Nephron progenitor cell (in vitro differentiated cells): ENCODE measurements at regions not wholly inside any gene's neighbourhood (a gene's known extent, or its start where the extent isn't known, plus 50 kb on each side); places are given as distances from the start of the nearest gene placed in this dataset.

Experiments
- DNase-seq: peaks from one replicate; pipeline ENCODE4 v3.0.0; 2021
- H3K27ac Mint-ChIP-seq: 2 replicates; pipeline ENCODE4 v1.8.0; 2021; ENCODE audit warnings: mild to moderate bottlenecking, moderate library complexity, mixed read lengths
- H3K27me3 Mint-ChIP-seq: 2 replicates; pipeline ENCODE4 v1.8.0; 2021; ENCODE audit warnings: mild to moderate bottlenecking, low read depth, mixed read lengths; ENCODE audit not compliant: poor library complexity
- H3K36me3 Mint-ChIP-seq: 2 replicates; pipeline ENCODE4 v1.8.0; 2021; ENCODE audit warnings: low read depth, mixed read lengths
- H3K4me1 Mint-ChIP-seq: 2 replicates; pipeline ENCODE4 v1.8.0; 2021; ENCODE audit warnings: mixed read lengths
- H3K4me3 Mint-ChIP-seq: 2 replicates; pipeline ENCODE4 v1.8.0; 2021; ENCODE audit warnings: mild to moderate bottlenecking, moderate library complexity, mixed read lengths
- H3K9me3 Mint-ChIP-seq: 2 replicates; pipeline ENCODE4 v1.8.0; 2021; ENCODE audit warnings: mild to moderate bottlenecking, moderate library complexity, mixed read lengths
- TF ChIP-seq, protein P1 (sequence below): fragments of 200-600 bp; sonication (generic); IDR thresholded peaks from 2 replicates; pipeline ENCODE4 v1.5.0; 2021; ENCODE audit warnings: antibody characterized with exemption

GRCh38 chr13:74573654-74574053, 439.4 kb upstream of the KLF12 start:
- peak; percentile 9 for DNase-seq
- no peak overlapping the region for H3K27ac Mint-ChIP-seq

DNA sequence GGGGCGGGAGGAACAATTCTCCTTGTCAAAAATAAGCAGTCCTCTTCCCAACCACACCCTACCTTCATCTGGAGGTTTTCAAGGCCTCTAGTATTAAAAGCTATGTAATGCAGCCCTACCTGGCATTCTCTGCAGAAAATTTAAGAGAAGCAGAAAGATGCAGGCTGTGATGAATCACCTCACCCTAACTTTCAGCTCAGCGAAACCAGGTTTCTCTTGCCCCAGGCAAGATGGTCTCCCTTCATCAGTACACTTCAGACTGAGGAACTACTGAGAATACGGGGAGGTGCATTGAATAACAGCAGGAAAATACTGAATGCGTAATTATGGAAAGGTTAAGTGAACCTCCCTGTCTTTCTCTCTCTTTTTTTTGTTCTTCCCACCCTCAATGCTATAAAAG, 437.6 kb upstream of the KLF12 start:
- TF ChIP-seq, protein P1, sequence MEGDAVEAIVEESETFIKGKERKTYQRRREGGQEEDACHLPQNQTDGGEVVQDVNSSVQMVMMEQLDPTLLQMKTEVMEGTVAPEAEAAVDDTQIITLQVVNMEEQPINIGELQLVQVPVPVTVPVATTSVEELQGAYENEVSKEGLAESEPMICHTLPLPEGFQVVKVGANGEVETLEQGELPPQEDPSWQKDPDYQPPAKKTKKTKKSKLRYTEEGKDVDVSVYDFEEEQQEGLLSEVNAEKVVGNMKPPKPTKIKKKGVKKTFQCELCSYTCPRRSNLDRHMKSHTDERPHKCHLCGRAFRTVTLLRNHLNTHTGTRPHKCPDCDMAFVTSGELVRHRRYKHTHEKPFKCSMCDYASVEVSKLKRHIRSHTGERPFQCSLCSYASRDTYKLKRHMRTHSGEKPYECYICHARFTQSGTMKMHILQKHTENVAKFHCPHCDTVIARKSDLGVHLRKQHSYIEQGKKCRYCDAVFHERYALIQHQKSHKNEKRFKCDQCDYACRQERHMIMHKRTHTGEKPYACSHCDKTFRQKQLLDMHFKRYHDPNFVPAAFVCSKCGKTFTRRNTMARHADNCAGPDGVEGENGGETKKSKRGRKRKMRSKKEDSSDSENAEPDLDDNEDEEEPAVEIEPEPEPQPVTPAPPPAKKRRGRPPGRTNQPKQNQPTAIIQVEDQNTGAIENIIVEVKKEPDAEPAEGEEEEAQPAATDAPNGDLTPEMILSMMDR: no peak
- H3K4me1 Mint-ChIP-seq: peaks cover 22% of the 10 kb centered on the region
- no peak overlapping the region for H3K27ac Mint-ChIP-seq
- no peaks in the 10 kb centered on the region for H3K36me3 Mint-ChIP-seq
- peaks cover 7% of the 10 kb centered on the region for H3K27me3 Mint-ChIP-seq
- DNase-seq: no peak
- H3K4me3 Mint-ChIP-seq: no peak overlapping the region
- no peaks in the 10 kb centered on the region for H3K9me3 Mint-ChIP-seq

More at GRCh38 chr13:74573654-74574053, 439.4 kb upstream of the KLF12 start:
- TF ChIP-seq, protein P1: peak; percentile 17
- Mint-ChIP-seq H3K27me3 (peaks cover 7% of the 10 kb centered on the region), H3K4me1 (peaks cover 22% of the 10 kb centered on the region), H3K9me3 (no peaks in the 10 kb centered on the region), H3K4me3 (no peak overlapping the region), H3K36me3 (no peaks in the 10 kb centered on the region)

DNA sequence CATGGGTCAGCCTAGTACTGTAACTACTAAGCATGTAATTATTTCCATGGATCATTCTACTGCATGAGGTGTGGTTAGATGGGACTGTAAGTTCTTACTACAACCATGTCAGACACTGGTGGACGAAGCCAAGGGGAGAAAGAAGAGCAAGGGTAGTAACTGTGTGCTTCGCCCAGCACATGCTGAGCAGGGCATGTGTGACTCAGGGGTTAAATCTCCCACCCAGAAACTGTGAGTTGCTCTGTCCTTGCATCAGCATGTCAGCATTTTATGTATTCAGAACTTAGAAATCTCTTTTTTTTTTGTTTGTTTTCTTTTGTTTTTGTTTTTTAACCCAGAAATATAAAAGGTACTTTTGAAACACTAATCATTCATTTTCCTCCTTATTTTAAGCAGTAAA, 436.6 kb upstream of the KLF12 start:
- Mint-ChIP-seq H3K9me3 (no peaks in the 10 kb centered on the region), H3K27ac (no peak overlapping the region)

GRCh38 chr13:74570046-74570445, 435.8 kb upstream of the KLF12 start:
- TF ChIP-seq, protein P1: no peak
- DNase-seq: no peak
- H3K4me1 Mint-ChIP-seq: peaks cover 8% of the 10 kb centered on the region
- H3K4me3 Mint-ChIP-seq: no peak overlapping the region
- H3K9me3 Mint-ChIP-seq: no peaks in the 10 kb centered on the region
- no peaks in the 10 kb centered on the region for H3K36me3 Mint-ChIP-seq
- H3K27me3 Mint-ChIP-seq: peaks cover 2% of the 10 kb centered on the region
- no peak overlapping the region for H3K27ac Mint-ChIP-seq

More for the DNA sequence above, 436.6 kb upstream of the KLF12 start:
- H3K36me3 Mint-ChIP-seq: no peaks in the 10 kb centered on the region
- DNase-seq: no peak
- H3K27me3 Mint-ChIP-seq: peaks cover 7% of the 10 kb centered on the region
- TF ChIP-seq, protein P1: no peak
- H3K4me3 Mint-ChIP-seq: no peak overlapping the region
- H3K4me1 Mint-ChIP-seq: peaks cover 13% of the 10 kb centered on the region

- H3K27me3 Mint-ChIP-seq: no peaks in the 10 kb centered on the region
- DNase-seq: no peak
- TF ChIP-seq, protein P1: no peak
- H3K9me3 Mint-ChIP-seq: no peaks in the 10 kb centered on the region
- H3K36me3 Mint-ChIP-seq: no peaks in the 10 kb centered on the region
- no peak overlapping the region for H3K27ac Mint-ChIP-seq
- peaks cover 3% of the 10 kb centered on the region for H3K4me1 Mint-ChIP-seq
- no peak overlapping the region for H3K4me3 Mint-ChIP-seq
These were observed 435.0 kb upstream of the KLF12 start for GRCh38 chr13:74569251-74569650.

GRCh38 chr13:74567485-74567884, 433.3 kb upstream of the KLF12 start:
- H3K9me3 Mint-ChIP-seq: no peaks in the 10 kb centered on the region
- TF ChIP-seq, protein P1: no peak
- H3K4me3 Mint-ChIP-seq: no peak overlapping the region
- H3K36me3 Mint-ChIP-seq: no peaks in the 10 kb centered on the region
- DNase-seq: no peak
- H3K27ac Mint-ChIP-seq: no peak overlapping the region
- no peaks in the 10 kb centered on the region for H3K27me3 Mint-ChIP-seq
- peaks cover 3% of the 10 kb centered on the region for H3K4me1 Mint-ChIP-seq
